ENCODE measurements at regions not wholly inside any gene's neighbourhood (a gene's known extent, or its start where the extent isn't known, plus 50 kb on each side); places are given as distances from the start of the nearest gene placed in this dataset.

- TF ChIP-seq CTCF (IDR thresholded peaks at IDR 0.05; ENCODE audit: borderline replicate concordance, extremely low read depth, low read length, poor library complexity, severe bottlenecking) (no peak), EZH2 (IDR thresholded peaks at IDR 0.05; ENCODE audit: borderline replicate concordance, low read depth, low read length, severe bottlenecking) (no peak)
Measured at GRCh38 chr14:66421990-66422946, 63.9 kb upstream of the CCDC196 start.
